Glutamatergic neuron (in vitro differentiated cells): ENCODE measurements at regions not wholly inside any gene's neighbourhood (a gene's known extent, or its start where the extent isn't known, plus 50 kb on each side); places are given as distances from the start of the nearest gene placed in this dataset.

Experiments
- DNase-seq: peaks from one replicate; pipeline ENCODE4 v3.0.0; 2022
- H3K27ac Mint-ChIP-seq: one replicate; pipeline ENCODE4 v1.8.0; 2020; ENCODE audit warnings: mild to moderate bottlenecking, mixed read lengths, inconsistent platforms; ENCODE audit not compliant: unreplicated experiment
- H3K27me3 Mint-ChIP-seq: one replicate; pipeline ENCODE4 v1.8.0; 2020; ENCODE audit warnings: mild to moderate bottlenecking, moderate library complexity, mixed read lengths, inconsistent platforms; ENCODE audit not compliant: unreplicated experiment
- H3K36me3 Mint-ChIP-seq: one replicate; pipeline ENCODE4 v1.8.0; 2020; ENCODE audit warnings: mild to moderate bottlenecking, mixed read lengths, inconsistent platforms; ENCODE audit not compliant: unreplicated experiment
- H3K4me1 Mint-ChIP-seq: one replicate; pipeline ENCODE4 v1.8.0; 2020; ENCODE audit warnings: mild to moderate bottlenecking, low read depth, mixed read lengths, inconsistent platforms; ENCODE audit not compliant: unreplicated experiment
- H3K4me3 Mint-ChIP-seq: one replicate; pipeline ENCODE4 v1.8.0; 2020; ENCODE audit warnings: mild to moderate bottlenecking, mixed read lengths, inconsistent platforms; ENCODE audit not compliant: unreplicated experiment
- H3K9me3 Mint-ChIP-seq: one replicate; pipeline ENCODE4 v1.8.0; 2020; ENCODE audit warnings: mild to moderate bottlenecking, moderate library complexity, mixed read lengths, inconsistent platforms; ENCODE audit not compliant: unreplicated experiment
- TF ChIP-seq, protein P1 (sequence below): fragments of 200-600 bp; sonication (generic); IDR thresholded peaks from one replicate; pipeline ENCODE4 v1.5.0; 2021; ENCODE audit not compliant: partially characterized antibody, unreplicated experiment

DNA sequence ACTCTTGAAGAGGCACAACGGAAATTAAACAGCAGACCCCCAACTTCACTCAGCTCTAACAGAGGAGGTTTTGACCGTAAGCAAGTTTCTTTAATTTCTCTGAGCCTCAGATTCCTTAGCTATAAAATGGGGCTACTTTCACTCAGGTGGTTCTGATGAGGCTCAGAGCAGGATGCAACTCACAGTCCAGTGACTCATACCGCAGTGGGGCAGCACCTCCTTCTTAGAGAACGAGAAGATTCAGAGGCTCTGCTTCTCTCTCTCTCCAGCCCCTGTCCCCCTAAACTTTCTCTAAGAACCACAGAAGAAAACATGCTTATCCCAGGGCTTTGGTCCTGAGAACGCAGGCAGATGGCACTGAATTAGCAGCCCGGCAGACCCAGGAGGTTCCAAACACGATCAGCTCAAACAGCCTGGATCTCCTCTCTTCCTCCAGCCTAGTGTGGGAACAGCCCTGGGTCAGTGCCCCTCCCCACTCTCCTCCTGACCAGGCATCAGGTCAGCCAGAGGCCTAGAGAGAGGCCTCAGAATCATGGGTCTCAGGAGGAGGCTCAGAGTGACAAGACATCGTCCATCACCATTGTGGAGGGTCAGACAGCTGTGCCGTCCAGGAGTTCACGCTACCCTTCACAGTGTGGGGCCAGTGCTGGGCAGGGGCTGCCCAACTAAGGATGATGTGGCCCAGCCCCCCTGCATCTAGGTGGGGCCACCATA lies 433.0 kb downstream of the PTPRU start:
- H3K4me1 Mint-ChIP-seq, result peaks cover 3% of the 10 kb centered on the region
- H3K4me3 Mint-ChIP-seq, result no peak overlapping the region
- peaks cover 2% of the 10 kb centered on the region for H3K9me3 Mint-ChIP-seq
- TF ChIP-seq, protein P1, sequence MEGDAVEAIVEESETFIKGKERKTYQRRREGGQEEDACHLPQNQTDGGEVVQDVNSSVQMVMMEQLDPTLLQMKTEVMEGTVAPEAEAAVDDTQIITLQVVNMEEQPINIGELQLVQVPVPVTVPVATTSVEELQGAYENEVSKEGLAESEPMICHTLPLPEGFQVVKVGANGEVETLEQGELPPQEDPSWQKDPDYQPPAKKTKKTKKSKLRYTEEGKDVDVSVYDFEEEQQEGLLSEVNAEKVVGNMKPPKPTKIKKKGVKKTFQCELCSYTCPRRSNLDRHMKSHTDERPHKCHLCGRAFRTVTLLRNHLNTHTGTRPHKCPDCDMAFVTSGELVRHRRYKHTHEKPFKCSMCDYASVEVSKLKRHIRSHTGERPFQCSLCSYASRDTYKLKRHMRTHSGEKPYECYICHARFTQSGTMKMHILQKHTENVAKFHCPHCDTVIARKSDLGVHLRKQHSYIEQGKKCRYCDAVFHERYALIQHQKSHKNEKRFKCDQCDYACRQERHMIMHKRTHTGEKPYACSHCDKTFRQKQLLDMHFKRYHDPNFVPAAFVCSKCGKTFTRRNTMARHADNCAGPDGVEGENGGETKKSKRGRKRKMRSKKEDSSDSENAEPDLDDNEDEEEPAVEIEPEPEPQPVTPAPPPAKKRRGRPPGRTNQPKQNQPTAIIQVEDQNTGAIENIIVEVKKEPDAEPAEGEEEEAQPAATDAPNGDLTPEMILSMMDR, result no peak
- H3K27ac Mint-ChIP-seq, result no peak overlapping the region
- no peaks in the 10 kb centered on the region for H3K36me3 Mint-ChIP-seq
- H3K27me3 Mint-ChIP-seq, result peaks cover 2% of the 10 kb centered on the region
- no peak for DNase-seq

DNA sequence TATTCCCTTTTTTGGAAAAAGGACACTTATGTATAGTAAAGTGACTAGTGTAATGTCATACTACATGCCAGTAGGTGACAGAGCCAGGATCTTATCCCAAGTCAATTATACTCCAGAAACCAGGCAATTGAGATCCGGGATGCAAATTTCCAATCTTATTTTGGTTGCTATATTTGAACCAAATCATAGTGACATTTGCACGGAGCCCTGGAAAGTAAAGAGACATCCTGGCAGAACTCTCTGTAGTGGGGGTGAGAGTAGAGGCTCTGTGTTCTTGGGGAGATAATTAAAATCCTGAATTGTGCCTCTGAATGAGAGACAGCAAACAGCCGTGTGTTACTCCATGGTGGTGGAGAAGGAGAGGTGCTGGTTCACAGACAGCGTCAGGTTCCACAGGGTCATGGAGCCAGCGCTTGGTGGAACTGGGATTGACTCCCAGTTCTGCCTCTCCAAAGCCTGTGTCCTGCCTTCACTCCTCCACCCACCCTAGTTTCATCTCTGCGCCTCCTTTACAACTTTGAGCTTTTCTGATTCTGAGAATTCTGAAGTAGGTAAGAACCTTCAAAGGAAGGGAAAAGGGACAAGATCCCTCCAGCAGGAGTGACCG lies 432.3 kb downstream of the PTPRU start:
- Mint-ChIP-seq H3K4me3 (no peak overlapping the region), H3K36me3 (no peaks in the 10 kb centered on the region), H3K27me3 (peaks cover 2% of the 10 kb centered on the region), H3K9me3 (peaks cover 2% of the 10 kb centered on the region), H3K4me1 (peaks cover 3% of the 10 kb centered on the region), H3K27ac (no peak overlapping the region)
- TF ChIP-seq, protein P1, result no peak
- DNase-seq, result no peak

DNA sequence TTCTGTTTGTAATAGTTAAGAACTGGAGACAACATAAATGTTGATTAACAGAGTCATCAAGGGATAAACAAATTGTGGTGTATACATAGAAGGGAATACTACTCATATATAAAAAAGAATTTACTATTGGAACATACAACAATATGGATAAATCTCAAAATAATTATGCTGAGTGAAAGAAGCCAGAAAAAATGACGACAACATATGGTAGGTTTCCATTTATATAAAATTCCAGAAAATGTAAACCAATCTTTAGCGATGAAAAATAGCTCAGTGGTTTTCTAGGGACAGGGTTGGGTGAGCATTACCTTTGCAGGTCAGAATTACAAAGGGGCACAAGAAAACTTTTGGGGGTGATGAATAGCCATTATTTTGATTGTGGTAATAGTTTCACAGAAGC lies 431.6 kb downstream of the PTPRU start:
- peaks cover 2% of the 10 kb centered on the region for H3K9me3 Mint-ChIP-seq
- no peak for DNase-seq
- H3K36me3 Mint-ChIP-seq, result peaks cover 4% of the 10 kb centered on the region
- no peak overlapping the region for H3K4me3 Mint-ChIP-seq
- H3K27ac Mint-ChIP-seq, result no peak overlapping the region
- TF ChIP-seq, protein P1, result no peak
- peaks cover 3% of the 10 kb centered on the region for H3K4me1 Mint-ChIP-seq
- no peaks in the 10 kb centered on the region for H3K27me3 Mint-ChIP-seq

DNA sequence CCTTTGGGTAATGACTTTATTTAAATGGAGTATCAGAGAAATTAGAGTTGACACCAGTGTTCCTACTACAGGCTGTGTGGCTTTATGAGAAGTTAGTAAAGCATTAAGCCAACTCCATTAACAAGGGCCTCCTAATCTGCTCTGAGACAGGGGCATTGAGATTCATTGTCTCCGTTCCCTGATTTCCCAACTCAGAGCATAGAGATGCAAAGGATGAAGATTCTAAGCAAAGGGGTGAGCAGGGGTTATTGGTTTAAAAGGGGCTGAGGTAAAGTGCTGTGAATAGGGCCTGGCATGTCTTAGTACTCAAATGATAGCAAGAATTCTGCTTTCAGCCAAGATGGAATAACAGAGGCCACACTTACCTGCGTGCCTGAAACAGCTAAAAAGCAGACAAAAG lies 428.4 kb downstream of the PTPRU start:
- H3K9me3 Mint-ChIP-seq, result peaks cover 7% of the 10 kb centered on the region
- H3K4me1 Mint-ChIP-seq, result no peaks in the 10 kb centered on the region
- no peak overlapping the region for H3K4me3 Mint-ChIP-seq
- H3K27ac Mint-ChIP-seq, result no peak overlapping the region
- no peak for DNase-seq
- H3K36me3 Mint-ChIP-seq, result peaks cover 27% of the 10 kb centered on the region
- peaks cover 2% of the 10 kb centered on the region for H3K27me3 Mint-ChIP-seq
- TF ChIP-seq, protein P1, result no peak

DNA sequence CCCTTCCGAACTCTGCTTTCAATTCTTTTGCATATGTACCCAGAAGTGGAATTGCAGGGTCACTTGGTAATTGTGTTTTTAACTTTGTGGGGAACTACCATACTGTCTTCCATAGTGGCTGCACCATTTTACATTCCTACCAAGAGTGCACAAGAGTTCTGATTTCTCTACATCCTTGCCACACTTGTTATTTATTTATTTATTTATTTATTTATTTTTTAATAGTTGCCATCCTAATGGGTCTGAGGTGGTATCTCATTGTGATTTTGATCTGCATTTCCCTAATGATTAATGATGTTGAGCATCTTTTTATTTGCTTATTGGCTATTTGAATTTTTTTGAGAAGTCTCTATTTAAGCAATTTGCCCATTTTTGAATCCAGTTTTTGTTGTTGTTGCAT lies 422.4 kb downstream of the PTPRU start:
- TF ChIP-seq, protein P1, result no peak
- peaks cover 4% of the 10 kb centered on the region for H3K9me3 Mint-ChIP-seq
- H3K27ac Mint-ChIP-seq, result no peak overlapping the region
- no peaks in the 10 kb centered on the region for H3K4me1 Mint-ChIP-seq
- peaks cover 27% of the 10 kb centered on the region for H3K36me3 Mint-ChIP-seq
- no peak for DNase-seq
- H3K4me3 Mint-ChIP-seq, result no peak overlapping the region
- H3K27me3 Mint-ChIP-seq, result peaks cover 5% of the 10 kb centered on the region
